ENCODE measurements at regions not wholly inside any gene's neighbourhood (a gene's known extent, or its start where the extent isn't known, plus 50 kb on each side); places are given as distances from the start of the nearest gene placed in this dataset.

DNA sequence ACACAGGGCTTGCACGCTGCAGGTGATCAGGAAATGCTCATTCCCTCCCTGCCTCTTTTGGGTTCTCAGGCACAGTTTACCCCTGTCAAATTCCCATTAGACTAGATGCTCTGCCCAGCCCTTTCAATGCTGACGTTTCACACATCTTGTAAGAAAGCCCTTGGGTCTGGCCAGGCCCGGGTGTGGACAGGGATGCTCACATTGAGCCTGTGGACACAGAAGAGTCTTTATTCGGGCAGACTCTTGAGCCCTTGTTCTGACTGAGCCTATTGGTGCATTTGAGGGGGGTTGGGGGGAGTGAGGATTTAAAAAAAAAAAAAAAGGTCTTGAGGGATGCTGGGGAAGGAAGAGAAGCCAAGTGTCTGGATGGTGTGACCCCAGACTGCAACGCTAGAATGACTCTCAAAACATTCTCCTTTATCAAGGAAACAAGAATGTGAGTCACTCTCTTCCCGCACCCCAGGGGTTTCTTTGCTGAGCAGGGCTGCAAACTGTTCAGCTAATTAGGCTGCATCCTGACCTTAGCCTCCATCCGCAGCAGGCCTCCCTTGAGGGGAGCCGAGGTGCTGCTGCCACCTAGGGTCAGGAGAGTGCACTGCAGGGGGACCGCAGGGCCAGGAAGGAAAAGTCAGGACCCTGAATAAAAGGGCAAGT lies 53.6 kb upstream of the TMEM72 start:
- no peak for TF ChIP-seq EZH2 (IDR thresholded peaks at IDR 0.05; ENCODE audit: borderline replicate concordance)
- TF ChIP-seq, protein P1, sequence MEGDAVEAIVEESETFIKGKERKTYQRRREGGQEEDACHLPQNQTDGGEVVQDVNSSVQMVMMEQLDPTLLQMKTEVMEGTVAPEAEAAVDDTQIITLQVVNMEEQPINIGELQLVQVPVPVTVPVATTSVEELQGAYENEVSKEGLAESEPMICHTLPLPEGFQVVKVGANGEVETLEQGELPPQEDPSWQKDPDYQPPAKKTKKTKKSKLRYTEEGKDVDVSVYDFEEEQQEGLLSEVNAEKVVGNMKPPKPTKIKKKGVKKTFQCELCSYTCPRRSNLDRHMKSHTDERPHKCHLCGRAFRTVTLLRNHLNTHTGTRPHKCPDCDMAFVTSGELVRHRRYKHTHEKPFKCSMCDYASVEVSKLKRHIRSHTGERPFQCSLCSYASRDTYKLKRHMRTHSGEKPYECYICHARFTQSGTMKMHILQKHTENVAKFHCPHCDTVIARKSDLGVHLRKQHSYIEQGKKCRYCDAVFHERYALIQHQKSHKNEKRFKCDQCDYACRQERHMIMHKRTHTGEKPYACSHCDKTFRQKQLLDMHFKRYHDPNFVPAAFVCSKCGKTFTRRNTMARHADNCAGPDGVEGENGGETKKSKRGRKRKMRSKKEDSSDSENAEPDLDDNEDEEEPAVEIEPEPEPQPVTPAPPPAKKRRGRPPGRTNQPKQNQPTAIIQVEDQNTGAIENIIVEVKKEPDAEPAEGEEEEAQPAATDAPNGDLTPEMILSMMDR (IDR thresholded peaks at IDR 0.05; ENCODE audit: poor library complexity), result peak; percentile 94

Measured in hepatocyte (in vitro differentiated cells).